Neural cell (in vitro differentiated cells): ENCODE measurements at regions not wholly inside any gene's neighbourhood (a gene's known extent, or its start where the extent isn't known, plus 50 kb on each side); places are given as distances from the start of the nearest gene placed in this dataset.

ENCODE experiments used
- CTCF ChIP-seq: fragments of 450-650 bp; IDR thresholded peaks from 2 replicates; pipeline ENCODE4 v1.5.1; 2014; ENCODE audit warnings: antibody characterized with exemption, mild to moderate bottlenecking, moderate library complexity; ENCODE audit not compliant: poor library complexity, severe bottlenecking
- EZH2 ChIP-seq: fragments of 200-600, 300-800 bp; shearing (Covaris generic), sonication (generic); IDR thresholded peaks from 2 replicates; pipeline ENCODE4 v1.6.1; 2014; ENCODE audit warnings: antibody characterized with exemption, low read length, borderline replicate concordance, mild to moderate bottlenecking; ENCODE audit not compliant: insufficient read depth, poor library complexity, severe bottlenecking
- POLR2AphosphoS5 ChIP-seq: IDR thresholded peaks from 2 replicates; pipeline ENCODE4 v1.6.1; 2012
- REST ChIP-seq: IDR thresholded peaks from 2 replicates; pipeline ENCODE4 v1.6.1; 2012; ENCODE audit warnings: borderline replicate concordance
- SMC3 ChIP-seq: fragments of 450-650 bp; conservative IDR thresholded peaks from 2 replicates; pipeline ENCODE4 v1.6.1; 2014; ENCODE audit warnings: antibody characterized with exemption, mild to moderate bottlenecking, moderate library complexity; ENCODE audit not compliant: poor library complexity

DNA sequence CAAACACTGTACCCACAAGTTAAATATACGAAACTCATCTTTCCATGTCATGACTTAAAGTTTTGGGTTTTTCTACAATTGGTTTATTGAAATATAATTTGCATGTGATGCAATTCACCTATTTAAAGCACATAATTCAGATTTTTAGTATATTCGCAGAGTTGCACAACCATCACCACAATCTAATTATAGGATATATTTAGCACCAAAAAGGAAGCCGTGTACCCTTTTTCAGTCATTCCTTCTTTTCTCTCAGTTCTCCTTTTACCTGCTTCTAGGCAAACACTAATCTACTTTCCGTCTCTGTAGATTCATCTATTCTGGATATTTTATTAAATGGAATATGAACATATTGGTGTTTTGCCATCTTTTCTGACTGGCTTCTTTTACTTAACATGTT is 1458.1 kb upstream of the TENM4 start:
- TF ChIP-seq EZH2 (no peak), POLR2AphosphoS5 (no peak), REST (no peak), CTCF (no peak), SMC3 (no peak)
